OCI-LY7 (cell line): ENCODE measurements at regions not wholly inside any gene's neighbourhood (a gene's known extent, or its start where the extent isn't known, plus 50 kb on each side); places are given as distances from the start of the nearest gene placed in this dataset.

Experiments used
- BruUV-seq: library from RNA; stranded (reverse); fragments of 400-500 nt; replicated peaks from 2 replicates; lab custom pipeline; 2021; lab: Mats Ljungman, UMichigan
- CTCF ChIA-PET: fragments of 300-600 bp; sonication (Branson Sonifier 250); formaldehyde crosslinking; loops from one replicate; lab custom pipeline; 2022; ENCODE audit warnings: antibody characterized with exemption; ENCODE audit not compliant: unreplicated experiment; lab: Charles Lee
- POLR2A ChIA-PET: fragments of 300-600 bp; sonication (Branson Sonifier 250); formaldehyde crosslinking; loops from one replicate; lab custom pipeline; 2022; ENCODE audit warnings: antibody characterized with exemption; lab: Charles Lee
- DNase-seq: peaks from one replicate; pipeline ENCODE4 v3.0.0-alpha.2; 2015; ENCODE audit warnings: low spot score
- H2AFZ ChIP-seq: fragments of 200-600 bp; sonication (generic), shearing (Covaris generic); 2 replicates; pipeline ENCODE4 v1.6.1; 2014; ENCODE audit warnings: mild to moderate bottlenecking, antibody characterized with exemption, low read length, moderate library complexity
- H3K27ac ChIP-seq: fragments of 200-600 bp; sonication (generic); 2 replicates; pipeline ENCODE4 v1.5.1; 2014; ENCODE audit warnings: mixed run types, low read depth, mild to moderate bottlenecking, moderate library complexity, low read length, inconsistent platforms; ENCODE audit not compliant: poor library complexity, severe bottlenecking
- H3K36me3 ChIP-seq: fragments of 200-600 bp; sonication (generic); 2 replicates; pipeline ENCODE4 v1.6.1; 2014; ENCODE audit warnings: mild to moderate bottlenecking, antibody characterized with exemption, low read length, moderate library complexity, mixed read lengths; ENCODE audit not compliant: insufficient read depth
- H3K4me1 ChIP-seq: fragments of 200-600 bp; sonication (generic); 2 replicates; pipeline ENCODE4 v1.5.1; 2014; ENCODE audit warnings: mild to moderate bottlenecking, low read length; ENCODE audit not compliant: insufficient read depth, poor library complexity, severe bottlenecking
- H3K4me2 ChIP-seq: fragments of 200-600 bp; sonication (generic); 2 replicates; pipeline ENCODE4 v1.6.1; 2014; ENCODE audit warnings: mild to moderate bottlenecking, low read length
- H3K4me3 ChIP-seq: fragments of 200-600 bp; sonication (generic); 2 replicates; pipeline ENCODE4 v1.5.1; 2014; ENCODE audit warnings: mild to moderate bottlenecking, low read depth, low read length; ENCODE audit not compliant: poor library complexity, severe bottlenecking
- H3K79me2 ChIP-seq: fragments of 200-600 bp; sonication (generic); 2 replicates; pipeline ENCODE4 v1.6.1; 2016; ENCODE audit warnings: low read depth, mild to moderate bottlenecking, low read length, moderate library complexity, mixed read lengths; ENCODE audit not compliant: insufficient read depth
- H3K9me2 ChIP-seq: fragments of 200-600 bp; sonication (generic); 2 replicates; pipeline ENCODE4 v1.6.1; 2016; ENCODE audit warnings: mild to moderate bottlenecking, low read length, mixed read lengths; ENCODE audit not compliant: insufficient read depth
- H3K9me3 ChIP-seq: fragments of 200-600 bp; sonication (generic); 2 replicates; pipeline ENCODE4 v1.6.1; 2014; ENCODE audit warnings: mild to moderate bottlenecking, mixed run types, low read length, mixed read lengths
- H4K20me1 ChIP-seq: fragments of 200-600 bp; sonication (generic); 2 replicates; pipeline ENCODE4 v1.6.1; 2014; ENCODE audit warnings: mild to moderate bottlenecking, antibody characterized with exemption, low read length, moderate library complexity, mixed read lengths; ENCODE audit not compliant: insufficient read depth
- CTCF ChIP-seq: fragments of 200-600 bp; sonication (generic); conservative IDR thresholded peaks from 2 replicates; pipeline ENCODE4 v1.5.1; 2014; ENCODE audit warnings: mild to moderate bottlenecking, antibody characterized with exemption, low read length, moderate library complexity, mixed read lengths
- EZH2phosphoT487 ChIP-seq: fragments of 200-600 bp; sonication (generic); IDR thresholded peaks from 2 replicates; pipeline ENCODE4 v1.6.1; 2018; ENCODE audit warnings: low read depth, borderline replicate concordance, mild to moderate bottlenecking, mixed run types, antibody characterized with exemption, low read length, moderate library complexity, mixed read lengths
- intact Hi-C: fragments of 100-400 bp; cut with micrococcal nuclease; formaldehyde crosslinking; loops from one replicate; pipeline ENCODE4 v1.10.0; 2022; ENCODE audit not compliant: unreplicated experiment

GRCh38 chr1:73327180-73327793, 870.7 kb downstream of the LRRIQ3 start:
- Histone ChIP-seq H2AFZ (no peak overlapping the region), H3K9me2 (no peaks in the 10 kb centered on the region), H3K4me2 (no peak overlapping the region), H3K27ac (no peak overlapping the region), H3K36me3 (no peaks in the 10 kb centered on the region), H4K20me1 (no peaks in the 10 kb centered on the region), H3K4me3 (no peak overlapping the region), H3K9me3 (no peaks in the 10 kb centered on the region), H3K4me1 (no peaks in the 10 kb centered on the region), H3K79me2 (no peaks in the 10 kb centered on the region)
- POLR2A ChIA-PET = no interaction called here
- CTCF ChIA-PET = no interaction called here
- DNase-seq = no peak
- TF ChIP-seq EZH2phosphoT487 = no peak
- no peak for TF ChIP-seq CTCF
- intact Hi-C loops = no loop called here
- no TSS peak for BruUV-seq

GRCh38 chr1:73326663-73327062, 871.3 kb downstream of the LRRIQ3 start:
- CTCF ChIA-PET = no interaction called here
- TF ChIP-seq CTCF (no peak), EZH2phosphoT487 (no peak)
- Histone ChIP-seq H3K4me1 (no peaks in the 10 kb centered on the region), H3K9me3 (no peaks in the 10 kb centered on the region), H4K20me1 (no peaks in the 10 kb centered on the region), H3K36me3 (no peaks in the 10 kb centered on the region), H3K9me2 (no peaks in the 10 kb centered on the region), H3K27ac (no peak overlapping the region), H3K4me3 (no peak overlapping the region), H2AFZ (no peak overlapping the region), H3K79me2 (no peaks in the 10 kb centered on the region), H3K4me2 (no peak overlapping the region)
- intact Hi-C loops = no loop called here
- no peak for DNase-seq
- BruUV-seq = no TSS peak
- POLR2A ChIA-PET = no interaction called here

GRCh38 chr1:73310797-73311381, 887.1 kb downstream of the LRRIQ3 start:
- H3K4me3 ChIP-seq = no peak overlapping the region
- H4K20me1 ChIP-seq = no peaks in the 10 kb centered on the region
- CTCF ChIA-PET = no interaction called here
- no peak overlapping the region for H3K27ac ChIP-seq
- H2AFZ ChIP-seq = no peak overlapping the region
- POLR2A ChIA-PET = no interaction called here
- no peaks in the 10 kb centered on the region for H3K79me2 ChIP-seq
- DNase-seq = no peak
- no peaks in the 10 kb centered on the region for H3K9me2 ChIP-seq
- TF ChIP-seq EZH2phosphoT487 (no peak), CTCF (no peak)
- no peaks in the 10 kb centered on the region for H3K36me3 ChIP-seq
- no TSS peak for BruUV-seq
- no peaks in the 10 kb centered on the region for H3K9me3 ChIP-seq
- no peak overlapping the region for H3K4me2 ChIP-seq
- intact Hi-C loops = no loop called here
- H3K4me1 ChIP-seq = no peaks in the 10 kb centered on the region
